ENCODE measurements at regions not wholly inside any gene's neighbourhood (a gene's known extent, or its start where the extent isn't known, plus 50 kb on each side); places are given as distances from the start of the nearest gene placed in this dataset.

DNA sequence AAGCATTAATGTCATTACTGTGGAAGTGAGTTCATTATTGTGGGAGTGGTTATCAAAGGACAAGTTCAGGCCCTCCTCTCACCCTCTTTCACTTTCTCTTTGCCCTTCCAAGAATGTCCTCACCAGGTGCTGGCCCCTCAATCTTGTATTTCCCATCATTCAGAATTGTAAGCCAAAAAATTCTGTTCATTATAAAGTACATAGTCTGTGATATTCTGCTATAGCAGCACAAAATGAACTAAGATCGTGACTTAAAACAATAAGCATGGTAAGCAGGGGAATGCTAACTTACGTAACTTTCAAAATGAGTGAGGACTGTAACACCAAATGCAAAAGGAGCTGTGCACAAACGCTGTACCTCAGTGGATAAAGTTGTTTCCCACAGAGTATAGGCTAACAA lies 515.7 kb upstream of the BTBD3 start:
- DNase-seq: no peak

DNA sequence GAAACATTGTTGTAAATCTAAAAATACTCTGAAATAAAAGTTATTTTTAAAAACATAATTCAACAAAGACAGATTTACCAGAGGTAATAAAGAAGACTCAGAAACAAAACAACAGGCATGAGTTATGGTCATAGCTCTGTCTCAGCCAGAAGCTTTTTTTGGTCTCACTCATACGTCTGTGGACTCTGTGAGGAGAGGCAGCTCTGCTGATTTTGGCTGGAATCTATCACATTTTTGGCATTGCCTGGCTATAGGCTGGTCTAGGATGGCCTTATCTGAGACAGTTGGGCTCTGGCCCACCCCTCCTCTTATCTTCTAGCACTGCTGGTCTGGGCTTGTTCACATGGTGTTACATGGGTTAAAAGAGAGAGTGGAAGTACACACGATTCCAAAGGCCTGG lies 514.0 kb upstream of the BTBD3 start:
- peak; percentile 51 for DNase-seq

DNA sequence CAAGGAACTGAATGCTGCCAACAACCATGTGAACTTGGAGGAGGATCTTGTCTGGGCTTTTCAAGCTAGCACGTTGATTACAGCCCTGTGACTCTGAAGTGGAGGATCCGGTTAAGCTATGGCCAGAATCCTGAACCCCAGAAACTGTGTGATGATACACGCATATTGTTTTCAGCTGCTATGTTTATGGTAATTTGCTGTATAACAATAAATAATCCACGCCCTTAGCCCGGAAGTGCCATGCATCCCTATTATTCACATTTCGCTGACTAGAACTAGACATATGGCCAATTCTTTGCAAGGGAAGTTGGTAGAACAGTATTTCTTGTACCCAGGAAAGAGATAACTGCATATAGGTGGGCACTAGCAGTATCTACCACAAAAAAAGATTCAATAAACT lies 510.8 kb upstream of the BTBD3 start:
- no peak for DNase-seq

DNA sequence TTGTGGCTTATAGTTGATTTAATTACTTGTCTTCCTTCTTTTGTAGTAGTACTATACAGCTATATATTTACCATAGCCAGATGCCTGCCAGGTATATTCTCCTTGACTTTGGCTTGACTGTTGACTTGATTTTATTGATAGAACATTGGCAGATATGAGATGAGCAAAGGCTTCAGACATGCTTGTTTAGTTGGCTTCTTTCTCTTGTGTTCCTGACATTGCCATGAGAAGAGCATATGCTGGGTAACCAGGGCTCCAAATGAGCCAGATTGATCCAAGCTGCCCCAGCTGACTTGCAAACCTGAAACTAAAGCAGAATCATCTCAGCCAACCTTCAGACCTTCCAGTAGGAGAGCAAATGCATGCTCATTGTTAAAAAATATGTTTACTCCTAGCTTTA lies 508.1 kb upstream of the BTBD3 start:
- no peak for DNase-seq

DNA sequence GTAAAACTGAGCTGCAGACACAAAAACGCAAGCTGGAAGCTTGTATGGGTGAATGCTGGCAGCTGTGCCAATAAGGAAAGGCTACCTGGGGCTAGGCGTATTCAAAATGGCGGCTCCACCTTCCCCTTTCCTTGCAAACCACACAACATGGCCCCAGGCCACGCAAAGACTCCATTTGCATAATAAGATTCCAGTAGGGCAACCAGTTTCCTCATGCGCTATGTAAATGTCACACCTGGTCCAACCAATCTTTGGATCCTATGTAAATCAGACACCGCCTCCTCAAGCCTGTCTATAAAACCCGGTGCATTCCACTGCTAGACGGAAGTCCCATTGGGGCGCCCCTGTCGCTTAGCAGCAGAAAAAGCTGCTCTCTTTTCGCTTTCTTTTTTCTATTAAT lies 505.9 kb upstream of the BTBD3 start:
- DNase-seq: no peak

DNA sequence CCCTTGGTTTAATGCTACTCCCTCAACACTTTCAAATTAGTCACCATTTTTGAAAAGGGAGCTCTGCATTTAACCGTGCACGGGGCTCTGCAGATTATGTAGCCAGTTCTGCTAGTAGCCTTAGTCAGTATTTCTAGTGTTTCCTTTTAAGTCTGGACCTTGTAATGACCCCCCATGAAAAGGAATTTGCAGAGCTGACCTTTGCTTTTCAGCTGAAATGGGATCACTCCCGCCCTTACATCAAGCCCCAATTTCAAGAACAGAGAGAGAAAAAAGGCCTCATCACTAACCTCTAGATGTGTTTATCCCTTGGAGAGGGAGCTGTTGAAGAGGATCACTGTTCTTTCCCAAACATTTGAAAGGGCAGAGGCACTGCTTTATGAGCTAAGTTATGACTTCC lies 490.7 kb upstream of the BTBD3 start:
- no peak for DNase-seq

DNA sequence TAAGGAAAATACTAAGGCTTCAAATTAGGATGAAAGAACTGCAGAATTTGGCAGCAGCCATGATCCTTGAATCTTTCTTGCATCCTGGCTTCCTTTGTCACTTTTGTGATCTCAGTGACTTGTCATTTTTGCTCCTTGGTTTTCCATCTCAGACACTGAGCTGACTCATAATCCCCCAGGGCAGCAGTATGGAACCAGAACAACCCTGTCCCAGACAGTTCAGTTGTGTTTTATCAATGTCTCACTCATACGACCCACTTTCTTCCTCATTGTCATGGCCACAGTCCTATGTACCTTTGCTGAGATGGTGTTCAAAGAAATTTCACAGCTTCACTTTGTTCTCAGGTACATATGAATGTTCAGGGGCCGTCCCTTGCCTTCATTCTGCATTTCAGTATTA lies 488.5 kb upstream of the BTBD3 start:
- DNase-seq: no peak

DNA sequence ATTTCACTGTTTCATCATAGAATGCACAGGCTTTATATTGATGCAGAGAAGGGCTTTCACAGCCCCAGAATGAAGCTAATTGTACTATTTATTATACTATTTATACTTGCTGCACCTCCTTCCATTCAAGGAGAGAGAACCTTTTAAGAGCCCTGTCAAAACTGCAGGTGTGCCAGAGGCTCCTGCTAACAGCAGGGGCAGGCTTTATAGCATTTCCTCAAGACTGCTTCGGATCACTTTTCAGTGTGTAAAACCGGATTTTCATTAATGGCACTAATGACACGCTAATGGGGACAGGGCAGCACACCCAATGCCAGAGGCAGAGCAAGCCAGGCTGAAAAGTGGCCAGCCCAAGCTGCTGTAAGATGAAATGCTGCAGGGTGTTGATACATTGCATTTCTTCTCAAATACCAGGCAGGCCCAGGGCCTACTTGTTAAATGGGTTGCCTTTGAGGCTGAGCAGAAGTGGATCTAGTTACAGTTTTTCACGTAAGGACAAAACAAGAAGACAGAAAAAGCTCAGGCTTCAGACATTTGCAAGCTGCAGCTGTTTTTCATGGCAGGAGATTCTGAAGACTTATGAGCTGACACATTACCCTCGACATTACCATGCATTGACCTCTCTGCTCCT lies 487.7 kb upstream of the BTBD3 start:
- DNase-seq: peak; percentile 42

DNA sequence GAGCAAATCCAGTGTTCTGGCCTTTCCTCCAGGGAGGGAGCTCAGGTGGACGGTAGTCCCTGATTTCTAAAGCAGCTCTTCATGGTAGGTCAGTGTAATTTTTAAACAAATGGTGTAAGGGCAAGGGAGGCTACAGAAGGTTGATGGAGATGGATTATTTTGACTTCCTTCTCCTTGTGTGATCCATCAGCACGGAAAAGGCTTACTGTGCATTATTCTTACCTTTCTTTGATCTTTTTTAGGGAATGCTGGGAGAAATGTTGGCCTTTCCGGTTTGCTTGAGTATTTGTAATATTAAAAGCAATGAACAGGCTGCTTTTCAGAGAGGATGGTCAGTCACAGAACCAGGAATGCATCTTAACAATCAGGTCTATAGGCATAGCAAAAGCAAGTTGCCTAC lies 487.0 kb upstream of the BTBD3 start:
- DNase-seq: no peak

DNA sequence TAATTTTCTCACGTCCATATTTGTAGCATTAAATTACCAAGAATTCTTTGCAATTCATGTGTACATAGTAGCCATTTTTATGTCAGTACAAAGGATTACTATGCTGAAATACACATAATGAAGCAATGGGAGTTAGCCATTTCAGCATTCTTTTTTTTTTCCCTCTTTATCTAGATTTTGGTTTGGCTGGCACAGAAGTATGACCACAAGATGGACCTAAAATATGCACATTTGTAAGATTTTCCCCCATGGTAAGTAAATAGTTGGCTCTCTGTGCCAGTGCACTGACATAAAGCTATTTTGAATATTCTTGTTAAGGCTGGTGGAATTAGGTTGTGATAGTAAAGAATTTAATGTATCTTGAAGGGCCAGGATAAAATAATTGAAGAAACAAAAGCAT lies 486.1 kb upstream of the BTBD3 start:
- DNase-seq: no peak

DNA sequence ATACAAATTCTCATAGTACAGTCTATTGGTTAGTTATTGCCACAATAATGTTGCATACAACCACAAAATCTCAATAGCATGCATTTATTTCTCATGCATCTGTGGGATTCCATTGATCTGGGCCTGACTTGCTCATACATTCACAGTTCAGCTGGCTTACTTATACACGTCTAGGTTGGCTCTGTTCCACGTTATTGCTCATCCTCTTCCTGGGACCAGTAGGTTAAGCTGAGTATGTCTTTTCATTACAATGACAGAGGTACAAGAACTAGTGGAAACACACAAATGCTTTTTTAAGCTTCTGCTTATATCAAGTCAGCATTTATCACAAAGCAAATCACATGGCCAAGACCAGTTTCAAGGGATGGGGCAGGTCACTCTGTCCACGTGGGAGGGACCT lies 485.3 kb upstream of the BTBD3 start:
- DNase-seq: no peak

DNA sequence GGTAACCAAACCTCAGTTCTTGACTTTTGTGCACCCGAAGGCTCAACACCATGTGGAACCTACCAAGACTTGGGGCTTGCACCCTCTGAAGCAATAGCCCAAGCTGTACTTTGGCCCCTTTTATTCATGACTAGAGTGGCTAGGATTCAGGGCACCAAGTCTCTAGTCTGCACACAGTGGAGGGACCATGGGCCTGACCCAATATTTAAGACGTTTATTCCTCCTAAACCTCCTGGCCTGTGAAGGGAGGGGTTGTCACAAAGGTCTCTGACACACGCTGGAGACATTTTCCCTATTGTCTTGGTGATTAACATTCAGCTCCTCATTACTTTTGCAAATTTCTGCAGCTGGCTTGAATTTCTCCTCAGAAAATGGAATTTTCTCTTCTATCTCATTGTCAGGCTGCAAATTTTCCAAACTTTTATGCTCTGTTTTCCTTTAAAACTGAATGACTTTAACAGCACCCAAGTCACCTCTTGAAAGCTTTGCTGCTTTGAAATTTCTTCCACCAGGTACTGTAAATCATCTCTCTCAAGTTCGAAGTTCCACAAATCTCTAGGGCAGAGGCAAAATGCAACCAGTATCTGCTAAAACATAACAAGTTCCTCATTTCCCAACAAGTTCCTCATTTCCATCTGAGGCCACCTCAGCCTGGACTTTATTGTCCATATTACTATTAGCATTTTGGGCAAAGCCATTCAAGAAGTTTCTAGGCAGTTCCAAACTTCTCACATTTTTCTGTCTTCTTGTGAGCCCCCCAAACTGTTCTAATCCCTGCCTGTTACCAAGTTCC lies 481.4 kb upstream of the BTBD3 start:
- no peak for DNase-seq

DNA sequence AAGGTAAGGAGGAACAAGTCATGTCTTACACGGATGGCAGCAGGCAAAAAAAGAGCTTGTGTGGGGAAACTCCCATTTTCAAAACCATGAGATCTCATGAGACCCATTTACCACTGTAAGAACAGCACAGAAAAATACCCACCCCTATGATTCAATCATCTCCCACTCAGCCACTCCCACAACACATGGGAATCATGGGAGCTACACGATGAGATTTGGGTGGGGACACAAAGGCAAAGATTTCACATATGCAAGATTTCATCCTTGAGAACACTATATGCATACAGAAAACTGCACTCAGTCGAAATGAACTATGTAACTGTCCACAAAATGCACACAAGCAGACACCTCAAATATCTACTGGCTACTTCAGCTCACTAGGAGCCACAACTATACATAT lies 480.6 kb upstream of the BTBD3 start:
- DNase-seq: no peak

DNA sequence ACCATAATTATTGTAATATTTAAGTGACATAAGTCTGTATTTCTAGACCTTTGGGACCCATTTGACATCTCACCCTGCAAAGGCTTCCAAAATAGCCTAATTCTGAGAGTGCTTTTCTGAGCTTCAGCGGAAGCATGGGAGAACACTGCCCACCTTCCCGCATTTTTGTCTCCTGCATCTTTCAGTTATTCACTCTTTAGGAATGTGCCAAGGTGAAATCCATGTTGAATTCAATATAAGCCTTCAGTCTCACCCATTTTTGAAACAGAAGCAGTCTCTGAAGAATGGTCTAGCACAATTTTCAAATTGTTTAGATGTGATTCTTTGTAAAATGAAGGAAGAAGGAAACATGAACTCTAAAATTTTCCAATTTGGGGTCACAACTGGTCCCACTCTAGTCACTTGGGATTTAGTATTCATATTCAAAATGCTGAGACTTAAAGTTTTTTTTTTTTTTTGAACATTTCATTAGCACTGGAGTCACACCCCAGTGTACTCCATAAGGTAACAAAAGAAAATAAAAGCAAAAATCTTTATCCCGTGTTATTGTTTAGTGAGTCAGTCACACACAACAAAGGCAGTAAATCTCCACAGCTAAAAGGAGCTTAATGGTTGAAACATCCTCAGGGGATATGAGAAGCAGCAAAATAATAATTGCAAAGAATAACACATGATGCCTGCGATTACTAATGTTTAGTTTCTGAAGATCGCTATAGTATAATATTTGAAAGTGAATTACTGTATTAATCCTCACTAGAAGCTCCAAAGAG lies 479.9 kb upstream of the BTBD3 start:
- DNase-seq: no peak

DNA sequence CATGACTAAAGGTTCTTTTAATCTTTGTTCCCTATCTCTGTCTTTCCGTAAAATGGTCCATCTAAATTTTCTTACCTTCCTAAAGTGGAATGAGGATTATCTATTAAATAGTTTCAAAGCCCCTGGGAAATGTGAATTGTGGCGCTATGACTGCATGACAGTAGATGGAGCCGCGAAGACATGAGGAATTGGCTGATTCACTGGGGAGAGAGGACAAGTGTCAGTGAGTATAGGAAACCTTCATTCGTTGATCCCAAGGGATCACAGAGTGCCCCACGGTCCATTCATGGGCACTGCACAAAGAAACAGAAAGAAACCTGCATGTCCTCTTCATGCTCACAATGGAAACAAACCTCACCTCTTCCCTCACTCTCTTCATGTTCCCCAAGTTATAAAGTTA lies 479.3 kb upstream of the BTBD3 start:
- no peak for DNase-seq

DNA sequence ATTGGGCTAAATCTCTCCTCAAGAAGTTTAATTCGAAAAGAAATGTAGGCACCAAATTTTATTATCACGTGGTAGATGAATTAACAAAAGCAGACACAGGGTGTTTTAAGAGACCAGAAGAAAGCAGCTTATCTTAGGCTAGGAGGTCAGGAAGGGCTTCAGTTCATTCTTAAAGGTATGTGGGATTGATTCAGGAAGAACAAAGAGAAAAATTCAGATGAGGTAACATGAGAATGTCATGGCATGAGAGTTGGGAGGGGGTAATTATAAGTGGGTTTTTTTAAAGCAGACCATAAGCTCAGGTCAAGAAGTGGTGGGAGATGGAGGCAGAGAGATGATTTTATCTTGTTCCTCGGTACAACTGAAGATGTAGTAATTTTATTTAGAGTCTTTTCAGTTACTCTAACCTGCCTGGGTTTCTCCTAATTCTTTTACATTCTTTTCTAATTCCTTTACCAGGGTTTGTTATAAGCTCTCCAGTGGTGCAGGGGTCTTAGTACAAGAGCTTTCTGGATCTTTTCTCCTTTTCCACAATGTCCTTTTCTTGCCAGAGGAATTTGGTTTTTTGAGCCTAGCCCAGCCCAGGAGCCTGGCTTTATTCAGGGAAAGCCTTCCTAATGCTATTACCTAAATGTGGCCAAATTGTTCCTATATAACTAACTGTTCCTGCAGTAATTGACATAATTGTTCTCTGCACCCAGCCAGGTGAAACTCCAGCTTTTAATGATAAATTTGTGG lies 474.1 kb upstream of the BTBD3 start:
- DNase-seq: no peak

DNA sequence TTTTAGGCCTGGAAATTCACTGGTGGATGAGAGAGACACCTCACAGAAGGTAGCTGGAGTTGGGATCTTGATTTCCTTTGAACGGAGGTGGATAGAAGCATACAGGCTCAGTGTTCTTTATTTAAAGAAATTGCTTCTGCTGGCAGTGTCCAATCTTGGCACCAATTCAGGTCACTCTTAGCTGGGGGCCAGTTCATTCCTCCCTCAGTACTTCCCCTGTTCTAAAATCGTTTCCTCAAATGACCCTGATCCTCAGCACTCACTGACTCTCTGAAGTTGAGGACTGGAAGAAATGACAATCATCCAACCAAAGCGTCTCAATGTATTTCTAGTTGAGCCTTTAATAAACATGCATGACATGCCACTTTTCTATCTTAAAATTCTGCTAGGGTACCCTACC lies 472.5 kb upstream of the BTBD3 start:
- DNase-seq: no peak

DNA sequence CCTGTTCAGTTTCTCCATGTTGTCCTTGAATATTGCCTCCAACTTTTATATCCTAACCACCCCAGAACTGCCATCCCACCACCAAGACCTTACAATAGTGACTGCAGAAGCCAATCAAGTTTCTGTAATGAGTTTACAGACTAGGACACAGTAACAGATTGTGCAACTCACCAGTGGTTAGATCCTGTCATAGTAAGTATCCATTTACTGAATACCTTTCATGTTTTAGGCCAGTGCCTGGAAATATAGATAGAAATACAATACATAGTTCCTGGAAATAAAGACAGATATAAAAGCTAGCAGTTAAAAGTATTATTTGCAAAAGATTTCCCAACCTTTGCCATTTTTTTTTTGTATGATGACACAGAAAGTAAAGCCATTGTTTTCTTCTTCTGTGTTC lies 471.8 kb upstream of the BTBD3 start:
- DNase-seq: no peak

DNA sequence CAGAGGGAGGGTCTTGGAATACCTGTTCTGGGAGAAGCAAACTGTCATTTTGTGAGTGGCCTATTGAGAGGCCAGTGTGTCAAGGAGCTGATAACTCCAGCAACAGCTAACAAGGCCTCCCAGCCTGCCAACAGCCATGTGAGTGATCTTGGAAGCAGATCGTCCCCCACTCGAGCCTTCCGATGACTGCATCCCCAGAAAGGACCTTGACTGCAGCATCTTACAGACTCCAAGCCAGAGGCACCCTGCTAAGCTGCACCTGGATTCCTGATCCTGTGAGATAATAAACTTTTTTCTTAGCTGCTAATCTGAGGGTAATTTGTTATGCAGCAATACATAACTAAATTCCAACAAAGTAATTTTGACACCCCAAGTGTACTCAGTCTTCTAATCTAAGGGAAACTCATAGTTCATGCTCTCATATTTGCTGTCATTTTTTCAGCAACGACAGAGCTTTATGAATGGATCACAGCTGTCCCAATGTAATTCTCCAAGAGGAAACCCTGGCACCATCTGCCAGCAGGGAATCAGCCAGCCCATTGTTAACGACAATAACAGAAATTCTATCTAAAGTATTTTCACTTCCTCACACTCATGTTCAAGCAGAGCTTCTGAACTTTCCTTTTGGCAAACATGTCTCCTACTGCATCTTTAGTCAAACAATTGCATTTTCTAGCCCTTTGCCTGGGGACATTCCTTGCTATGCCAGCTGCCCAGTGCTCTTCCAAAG lies 470.2 kb upstream of the BTBD3 start:
- no peak for DNase-seq

DNA sequence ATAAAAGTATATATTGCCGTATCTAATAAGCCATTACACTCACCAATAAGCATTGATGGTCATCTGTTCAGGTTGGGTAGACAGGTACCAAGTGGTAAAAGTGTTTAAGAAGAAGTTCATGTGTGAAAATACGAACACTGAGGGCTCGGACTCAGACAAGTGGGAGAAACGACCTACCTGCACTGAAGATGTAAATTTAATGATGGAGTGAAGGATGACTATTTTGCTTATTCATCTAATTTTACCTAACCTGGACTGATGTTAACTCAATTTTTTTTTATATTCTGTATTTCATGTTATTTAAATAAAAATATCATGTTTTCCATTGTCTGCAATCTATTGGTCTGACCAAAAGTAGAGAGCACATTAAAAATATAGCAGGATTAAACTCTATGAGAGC lies 469.1 kb upstream of the BTBD3 start:
- no peak for DNase-seq

DNA sequence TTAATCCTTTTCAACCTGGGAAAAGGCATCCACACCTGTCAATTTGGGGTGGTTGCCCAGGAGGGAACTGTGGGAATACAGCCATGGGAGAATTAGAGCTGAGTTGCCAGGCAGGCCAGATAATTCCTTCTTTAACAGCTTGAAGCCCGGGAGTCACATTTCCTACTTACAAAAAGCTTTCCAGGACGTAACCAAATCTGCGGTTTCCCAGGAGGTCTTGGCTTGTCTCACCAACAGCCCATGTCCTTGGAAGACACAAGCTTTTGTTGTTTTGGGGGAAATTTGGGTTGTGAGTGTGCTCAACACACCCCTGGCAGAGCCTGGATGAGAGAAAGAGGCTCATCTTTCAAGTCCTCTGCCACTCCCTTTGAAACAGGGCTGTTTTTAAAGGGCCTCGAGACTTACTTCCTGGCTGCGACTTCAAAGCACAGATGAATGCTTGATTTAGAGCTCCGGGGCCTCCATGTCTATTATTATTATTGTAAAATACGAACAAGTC lies 465.9 kb upstream of the BTBD3 start:
- peak; percentile 44 for DNase-seq

DNA sequence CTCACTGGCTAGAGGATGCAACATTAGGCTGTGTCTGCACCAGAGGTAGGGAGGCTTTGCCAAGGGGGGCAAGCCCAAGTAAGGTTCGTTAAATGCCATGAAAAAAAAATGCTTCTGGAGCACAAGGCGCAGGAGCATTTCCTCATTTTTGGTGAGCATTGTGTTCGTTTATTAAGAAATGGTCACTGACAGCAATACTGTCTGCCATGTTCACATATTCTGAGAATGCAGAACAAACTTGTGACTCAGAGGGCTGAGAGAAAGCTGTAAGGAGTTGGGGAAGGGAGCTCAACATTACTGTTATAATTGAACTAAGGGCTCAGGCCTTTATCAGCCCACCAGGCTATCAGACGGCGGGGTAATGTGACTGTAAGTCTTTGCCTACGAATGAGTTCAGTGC lies 465.4 kb upstream of the BTBD3 start:
- DNase-seq: no peak

All from left kidney (tissue), 1 donor.